ENCODE measurements at regions not wholly inside any gene's neighbourhood (a gene's known extent, or its start where the extent isn't known, plus 50 kb on each side); places are given as distances from the start of the nearest gene placed in this dataset.

- TF ChIP-seq CTCF (IDR thresholded peaks at IDR 0.05) (no peak), POLR2AphosphoS5 (IDR thresholded peaks at IDR 0.05) (no peak), POLR2A (IDR thresholded peaks at IDR 0.05) (no peak)
These were observed 135.7 kb downstream of the ADSS2 start for GRCh38 chr1:244315996-244316395.

All from prostate gland (tissue), 2 donors.